SKM-1 treated with dmso at 0.1 percent for 144 hours (cell line): ENCODE measurements at regions not wholly inside any gene's neighbourhood (a gene's known extent, or its start where the extent isn't known, plus 50 kb on each side); places are given as distances from the start of the nearest gene placed in this dataset.
A peak's percentile ranks its signal among the peaks of the same experiment; 100 is the strongest.

Experiments
- DNase-seq: peaks from one replicate; lab custom pipeline; 2025; ENCODE audit not compliant: unreplicated experiment; lab: John Stamatoyannopoulos, UW

GRCh38 chr13:63209330-63210017, 1793.8 kb upstream of the PCDH20 start:
- DNase-seq, result no peak

- DNase-seq, result no peak
Observed at GRCh38 chr13:63208826-63209225, 1793.2 kb upstream of the PCDH20 start.

- DNase-seq, result no peak
Observed at GRCh38 chr13:63206461-63206860, 1790.8 kb upstream of the PCDH20 start.

GRCh38 chr13:63201493-63201892, 1785.8 kb upstream of the PCDH20 start:
- no peak for DNase-seq

GRCh38 chr13:63199508-63199907, 1783.9 kb upstream of the PCDH20 start:
- no peak for DNase-seq

GRCh38 chr13:63198071-63198470, 1782.4 kb upstream of the PCDH20 start:
- no peak for DNase-seq

- no peak for DNase-seq
Observed at GRCh38 chr13:63195726-63196125, 1780.1 kb upstream of the PCDH20 start.

- no peak for DNase-seq
Observed at GRCh38 chr13:63190742-63191141, 1775.1 kb upstream of the PCDH20 start.

- no peak for DNase-seq
Observed at GRCh38 chr13:63190219-63190618, 1774.6 kb upstream of the PCDH20 start.

- DNase-seq, result no peak
Observed at GRCh38 chr13:63189712-63190111, 1774.1 kb upstream of the PCDH20 start.

- no peak for DNase-seq
Observed at GRCh38 chr13:63184693-63185092, 1769.0 kb upstream of the PCDH20 start.

- no peak for DNase-seq
Observed at GRCh38 chr13:63175536-63175935, 1759.9 kb upstream of the PCDH20 start.

- DNase-seq, result no peak
Observed at GRCh38 chr13:63167699-63168337, 1752.2 kb upstream of the PCDH20 start.

- DNase-seq, result no peak
Observed at GRCh38 chr13:63166345-63166744, 1750.7 kb upstream of the PCDH20 start.

GRCh38 chr13:63163903-63164302, 1748.3 kb upstream of the PCDH20 start:
- no peak for DNase-seq

GRCh38 chr13:63161219-63161618, 1745.6 kb upstream of the PCDH20 start:
- DNase-seq, result no peak

- DNase-seq, result no peak
Observed at GRCh38 chr13:63156816-63157215, 1741.2 kb upstream of the PCDH20 start.

GRCh38 chr13:63149375-63149774, 1733.7 kb upstream of the PCDH20 start:
- DNase-seq, result no peak

GRCh38 chr13:63139277-63139676, 1723.6 kb upstream of the PCDH20 start:
- no peak for DNase-seq

GRCh38 chr13:63129995-63130394, 1714.3 kb upstream of the PCDH20 start:
- no peak for DNase-seq

GRCh38 chr13:63128716-63129115, 1713.1 kb upstream of the PCDH20 start:
- DNase-seq, result no peak

- DNase-seq, result peak; percentile 16
Observed at GRCh38 chr13:63124863-63125262, 1709.2 kb upstream of the PCDH20 start.

GRCh38 chr13:63120883-63121282, 1705.2 kb upstream of the PCDH20 start:
- DNase-seq, result no peak
